ENCODE measurements at regions not wholly inside any gene's neighbourhood (a gene's known extent, or its start where the extent isn't known, plus 50 kb on each side); places are given as distances from the start of the nearest gene placed in this dataset.

GRCh38 chr13:72530471-72530870, 197.0 kb downstream of the MZT1 start (continued):
- TF ChIP-seq PRDM15 (CRISPR knock-in tag; IDR thresholded peaks at IDR 0.05) (no peak), LARP7 (IDR thresholded peaks at IDR 0.05) (no peak), BACH1 (IDR thresholded peaks at IDR 0.05; ENCODE audit: borderline replicate concordance) (no peak), E2F4 (IDR thresholded peaks at IDR 0.05; ENCODE audit: low read depth, low read length) (no peak), BCL11A (IDR thresholded peaks at IDR 0.05; ENCODE audit: low read depth, low read length) (no peak), KDM1A (IDR thresholded peaks at IDR 0.05; ENCODE audit: borderline replicate concordance) (no peak), EZH2 (IDR thresholded peaks at IDR 0.05; ENCODE audit: borderline replicate concordance, control insufficient read depth, low read depth, low read length) (no peak), ESRRA (IDR thresholded peaks at IDR 0.05; ENCODE audit: low read length) (no peak)

- Histone ChIP-seq H3K4me3 (no peak overlapping the region), H3K79me2 (ENCODE audit: control insufficient read depth, insufficient read depth, low read length) (no peaks in the 10 kb centered on the region), H3K4me1 (ENCODE audit: control insufficient read depth, insufficient read depth, low read length) (no peaks in the 10 kb centered on the region), H3K9me3 (replicated peaks; ENCODE audit: control insufficient read depth, insufficient read depth, low read length) (no peaks in the 10 kb centered on the region), H2AFZ (ENCODE audit: control insufficient read depth, low read depth, low read length) (no peak overlapping the region), H3K9ac (ENCODE audit: control insufficient read depth, insufficient read depth, low read length) (no peak overlapping the region), H3K4me2 (ENCODE audit: control insufficient read depth, insufficient read depth) (no peak overlapping the region), H3K36me3 (ENCODE audit: control insufficient read depth in 2 of 2, insufficient read depth in 2 of 2, low read length in 1 of 2) (no peaks in the 10 kb centered on the region), H3K27ac (ENCODE audit: control insufficient read depth, insufficient read depth) (no peak overlapping the region), H3K27me3 (replicated peaks in 1 of 2; ENCODE audit: control insufficient read depth in 2 of 2, insufficient read depth in 2 of 2, low read length in 1 of 2) (no peaks in the 10 kb centered on the region), H4K20me1 (ENCODE audit: control insufficient read depth, insufficient read depth) (no peaks in the 10 kb centered on the region)
- WGBS (ENCODE audit: insufficient coverage, insufficient replicate concordance, low lambda C conversion rate, missing lambda C conversion rate): 30% methylated on average over 2 of the region's 2 CpGs
- ChIA-PET RAD21 (ENCODE audit: unreplicated experiment) (no interaction called here), SMC1A (ENCODE audit: uncharacterized antibody, unreplicated experiment) (no interaction called here), POLR2A (no interaction called here), CTCF (no interaction called here)
- in situ Hi-C loops (cut with MboI): no loop called here
- FAIRE-seq: no peak
- no TSS peak for BruUV-seq (replicated peaks)
- no peak for ATAC-seq
- intact Hi-C loops (cut with micrococcal nuclease; ENCODE audit: unreplicated experiment): no loop called here
- DNase-seq (ENCODE audit: low read depth, low spot score): no peak
- TF ChIP-seq CREM (IDR thresholded peaks at IDR 0.05; ENCODE audit: low read depth): no peak
These were observed 200.1 kb downstream of the MZT1 start for GRCh38 chr13:72527333-72527732.
